DMS153 (cell line): ENCODE measurements at regions not wholly inside any gene's neighbourhood (a gene's known extent, or its start where the extent isn't known, plus 50 kb on each side); places are given as distances from the start of the nearest gene placed in this dataset.

Experiments used
- DNase-seq: peaks from one replicate; lab custom pipeline; 2025; lab: John Stamatoyannopoulos, UW

DNA sequence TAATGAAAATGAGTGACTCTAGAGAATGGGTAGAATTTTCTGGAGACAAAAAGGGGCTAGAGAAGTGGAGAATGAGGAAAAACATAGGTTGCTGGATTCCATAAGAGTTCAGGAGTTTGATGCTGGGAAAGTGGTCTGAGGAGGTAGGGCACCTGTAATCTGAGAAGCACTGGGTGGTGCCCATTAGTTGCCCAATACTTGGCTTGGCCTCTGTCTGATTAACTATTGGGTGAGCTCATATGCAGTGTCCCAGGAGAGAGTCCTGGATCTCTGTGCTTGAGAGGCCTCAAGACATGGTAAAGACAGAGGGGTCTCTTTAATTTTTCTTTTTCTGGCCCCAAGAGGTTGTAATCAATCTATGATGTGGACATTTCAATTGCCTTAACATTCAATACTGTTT, 390.1 kb downstream of the TDRD3 start:
- DNase-seq: no peak

GRCh38 chr13:60772726-60773125, 375.7 kb downstream of the TDRD3 start:
- DNase-seq: no peak

GRCh38 chr13:60765700-60766411, 368.8 kb downstream of the TDRD3 start:
- no peak for DNase-seq

DNA sequence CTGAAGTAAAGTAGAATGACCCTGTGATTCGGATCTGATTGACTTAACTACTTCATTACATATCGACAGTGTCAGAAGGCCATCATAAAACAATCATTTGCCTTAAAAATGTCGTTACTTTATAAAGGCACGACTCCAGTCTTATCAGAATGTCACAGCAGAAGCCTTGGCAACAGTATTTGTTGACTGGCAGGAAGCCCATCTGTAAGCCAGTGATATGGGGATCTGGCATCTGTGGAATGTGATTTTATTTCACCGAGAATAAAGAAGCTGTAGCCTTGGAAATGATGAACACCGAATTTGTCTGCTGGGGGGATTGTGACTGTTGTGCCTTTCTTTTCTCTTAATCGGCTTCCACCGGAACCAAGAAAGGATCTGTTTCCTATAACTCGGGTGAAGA, 362.5 kb downstream of the TDRD3 start:
- no peak for DNase-seq

DNA sequence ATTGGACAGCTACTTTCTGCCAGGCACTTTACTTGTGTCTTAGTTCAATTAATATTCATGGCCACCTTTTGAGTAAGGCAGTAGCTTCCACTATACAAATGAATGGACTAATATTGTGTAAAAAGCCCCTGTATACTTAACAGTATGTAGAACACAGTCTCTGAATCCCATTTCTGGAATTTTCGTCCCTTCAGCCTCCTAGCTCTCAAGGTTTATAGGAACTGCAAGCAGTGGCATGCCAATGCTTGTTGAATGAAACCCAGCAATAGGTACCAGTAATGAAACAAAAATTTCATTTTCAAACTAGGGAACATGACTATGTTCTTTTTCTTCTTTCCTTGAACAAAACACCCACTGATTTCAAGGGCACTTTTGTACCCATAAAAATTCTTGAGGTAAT, 361.6 kb downstream of the TDRD3 start:
- no peak for DNase-seq

GRCh38 chr13:60757501-60758215, 360.6 kb downstream of the TDRD3 start:
- DNase-seq: no peak

DNA sequence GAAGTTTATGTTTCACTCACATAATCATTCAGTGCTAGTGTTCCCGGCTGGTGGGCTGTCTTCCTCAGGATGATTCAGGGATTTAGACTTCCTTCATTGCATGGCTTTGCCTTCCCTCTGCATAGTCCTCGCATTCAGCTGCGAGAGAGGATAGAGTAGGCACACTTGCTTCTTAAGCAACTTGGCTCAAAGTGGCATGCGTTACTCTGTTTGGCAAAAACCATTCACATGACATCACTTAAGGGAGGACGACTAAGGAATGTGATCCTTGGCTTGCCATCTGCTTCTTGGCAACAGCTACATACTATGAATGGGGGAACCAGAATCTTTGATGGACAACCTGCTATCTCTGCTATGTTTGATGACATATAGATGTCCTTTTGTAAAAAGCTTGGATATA, 359.3 kb downstream of the TDRD3 start:
- DNase-seq: no peak

- DNase-seq: no peak
These were observed 358.6 kb downstream of the TDRD3 start for GRCh38 chr13:60755380-60756163.

DNA sequence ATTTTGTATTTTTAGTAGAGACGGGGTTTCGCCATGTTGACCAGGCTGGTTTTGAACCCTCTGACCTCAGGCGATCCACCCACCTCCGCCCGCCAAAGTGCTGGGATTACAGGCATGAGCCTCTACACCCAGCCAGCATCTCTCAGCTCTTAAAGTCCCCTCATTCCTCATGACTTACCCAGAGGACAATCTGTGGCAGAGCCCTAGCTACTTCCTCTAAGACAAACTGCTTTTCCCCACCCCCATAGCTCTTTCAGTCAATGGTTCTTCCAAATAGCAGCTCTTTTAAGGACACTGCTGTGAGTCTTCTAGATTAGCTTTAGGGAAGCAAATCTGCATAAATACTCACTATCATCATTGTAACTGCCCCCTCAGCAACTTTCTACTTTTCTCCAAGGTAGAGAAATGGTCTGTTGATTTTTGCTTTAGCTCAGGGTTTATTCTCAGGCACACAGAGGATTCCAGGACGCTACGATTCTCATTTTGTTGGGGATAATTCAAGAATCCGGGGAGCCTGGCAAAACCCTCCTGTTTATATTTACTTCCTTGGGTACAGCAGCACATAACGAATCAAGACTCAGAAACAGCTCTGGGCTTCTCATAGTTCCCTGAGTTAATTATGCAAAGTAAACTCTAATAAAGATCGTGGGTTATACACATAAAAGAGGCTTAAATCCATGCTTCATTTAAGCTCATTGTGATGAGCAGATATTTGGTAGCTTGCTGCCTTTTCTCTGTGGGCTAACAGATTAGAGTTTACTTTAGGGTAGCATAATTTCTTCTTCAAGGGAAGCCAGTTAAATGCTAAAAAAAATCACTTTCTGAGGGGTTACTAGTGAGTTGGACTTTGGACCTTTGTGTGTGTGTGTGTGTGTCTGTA, 357.4 kb downstream of the TDRD3 start:
- no peak for DNase-seq

GRCh38 chr13:60753641-60754040, 356.6 kb downstream of the TDRD3 start:
- DNase-seq: no peak

DNA sequence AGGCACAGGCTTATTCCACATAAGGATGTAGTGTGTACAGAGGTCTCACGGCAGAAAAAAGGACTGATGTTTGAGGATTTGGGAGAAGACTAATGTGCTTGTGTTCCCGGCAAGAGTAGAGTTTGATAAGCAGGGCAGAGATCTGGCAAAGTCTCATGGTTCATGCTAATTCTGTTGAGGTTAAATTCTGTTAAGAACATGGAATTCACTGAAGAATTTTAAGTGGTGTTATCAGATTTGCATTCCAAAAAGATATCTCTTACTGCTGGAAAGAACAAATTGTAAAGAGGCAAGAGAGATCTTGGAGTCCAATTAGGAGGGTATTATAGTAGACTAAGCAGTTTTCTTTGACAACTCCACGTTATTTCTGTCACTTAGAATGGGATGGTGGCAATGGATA, 348.3 kb downstream of the TDRD3 start:
- DNase-seq: no peak

DNA sequence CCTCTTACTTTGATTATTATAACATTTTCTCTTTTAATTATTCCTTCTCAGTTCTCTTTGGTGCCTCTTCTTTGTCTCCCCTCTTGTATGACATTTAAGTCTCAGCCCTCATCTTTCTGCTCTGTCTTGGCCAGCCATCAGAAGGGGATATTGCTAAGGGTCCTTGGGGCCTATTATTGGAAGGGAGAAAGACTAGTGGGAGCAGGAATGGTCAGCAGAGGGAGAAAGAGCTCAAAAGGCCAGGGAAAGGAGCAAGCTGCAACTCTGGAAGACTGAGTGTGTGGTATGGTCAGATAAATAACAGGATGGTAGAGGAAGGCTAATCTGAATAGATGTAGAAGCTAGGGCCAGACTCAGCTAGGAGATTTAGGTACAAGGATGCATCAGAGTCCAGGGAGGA, 336.9 kb downstream of the TDRD3 start:
- DNase-seq: no peak

DNA sequence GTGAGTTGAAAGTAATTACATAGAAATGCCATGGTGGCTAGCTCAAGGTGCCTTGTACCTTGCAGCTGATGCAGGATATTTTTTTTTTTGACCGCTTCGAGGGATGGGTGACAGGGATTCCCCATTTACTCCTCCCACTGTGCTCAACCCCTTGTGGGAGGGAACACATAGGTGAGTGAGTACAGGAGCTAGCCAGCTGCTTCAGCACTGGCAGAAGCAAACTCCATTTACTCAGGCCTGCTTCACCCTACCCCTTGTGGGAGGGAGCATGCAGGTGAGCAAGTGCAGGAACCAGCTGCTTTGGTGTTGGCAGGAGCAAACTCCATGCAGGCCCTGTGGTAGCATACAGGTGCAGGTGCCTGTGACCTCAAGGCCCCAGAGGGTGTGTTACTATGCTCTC, 330.1 kb downstream of the TDRD3 start:
- DNase-seq: no peak

DNA sequence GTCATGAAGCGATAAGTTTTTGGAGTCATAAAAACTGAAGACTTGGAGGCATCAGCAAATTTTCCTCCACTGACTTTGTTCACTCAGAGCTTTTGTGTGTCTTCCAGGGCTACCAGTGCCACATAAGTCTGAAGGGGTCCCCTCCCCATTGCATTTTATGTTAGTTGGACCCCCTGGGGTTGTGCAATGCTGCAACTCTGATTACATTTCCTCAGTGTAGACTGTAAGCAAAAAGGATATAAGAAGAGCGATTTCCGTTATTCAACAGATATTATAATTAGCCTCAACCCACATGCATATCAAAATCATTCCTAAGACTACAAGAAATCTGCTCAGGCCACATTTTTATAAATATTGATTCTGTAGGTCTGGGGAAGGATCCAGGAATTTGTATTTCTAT, 324.0 kb downstream of the TDRD3 start:
- DNase-seq: no peak

- no peak for DNase-seq
These were observed 323.6 kb downstream of the TDRD3 start for GRCh38 chr13:60720590-60720989.

GRCh38 chr13:60716313-60716712, 319.3 kb downstream of the TDRD3 start:
- no peak for DNase-seq

DNA sequence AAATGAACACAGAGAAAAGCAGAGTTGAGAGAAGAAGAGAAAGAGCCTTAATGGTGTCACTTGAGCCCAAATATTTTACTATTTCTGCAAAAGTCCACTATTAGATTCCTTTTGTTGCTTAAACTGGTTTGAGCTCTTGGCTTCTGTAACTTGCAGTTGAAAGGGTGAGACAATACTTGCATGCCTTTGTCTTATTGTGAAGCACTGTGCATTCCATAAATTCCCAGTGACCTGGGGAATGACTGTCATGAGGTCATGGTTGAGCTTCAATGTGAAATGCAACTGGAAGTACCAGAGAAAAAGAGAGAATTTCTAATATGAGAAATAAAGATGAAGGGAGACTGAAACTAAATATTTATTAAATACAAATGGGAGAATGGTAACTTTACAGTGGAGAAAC, 310.9 kb downstream of the TDRD3 start:
- DNase-seq: no peak

DNA sequence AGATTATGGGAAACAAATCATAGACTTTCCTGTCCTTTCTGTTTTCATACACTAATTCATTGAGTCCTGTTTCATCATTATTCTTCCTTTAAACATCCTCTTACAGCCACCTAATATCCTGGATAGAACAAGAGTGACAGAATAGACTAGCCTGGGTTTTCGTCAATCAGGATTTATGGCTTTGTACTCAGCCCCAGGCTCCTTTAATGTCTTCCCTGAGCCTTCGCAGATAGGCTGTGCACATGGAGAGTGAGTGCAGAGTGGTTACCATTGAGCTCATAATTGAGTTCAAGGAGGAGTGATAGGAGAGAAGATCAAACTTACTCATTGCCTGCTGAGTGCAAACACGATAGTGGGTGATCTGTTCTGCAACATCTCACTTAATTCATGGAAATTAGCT, 304.9 kb downstream of the TDRD3 start:
- DNase-seq: no peak

- DNase-seq: no peak
These were observed 304.0 kb downstream of the TDRD3 start for GRCh38 chr13:60700994-60701393.

DNA sequence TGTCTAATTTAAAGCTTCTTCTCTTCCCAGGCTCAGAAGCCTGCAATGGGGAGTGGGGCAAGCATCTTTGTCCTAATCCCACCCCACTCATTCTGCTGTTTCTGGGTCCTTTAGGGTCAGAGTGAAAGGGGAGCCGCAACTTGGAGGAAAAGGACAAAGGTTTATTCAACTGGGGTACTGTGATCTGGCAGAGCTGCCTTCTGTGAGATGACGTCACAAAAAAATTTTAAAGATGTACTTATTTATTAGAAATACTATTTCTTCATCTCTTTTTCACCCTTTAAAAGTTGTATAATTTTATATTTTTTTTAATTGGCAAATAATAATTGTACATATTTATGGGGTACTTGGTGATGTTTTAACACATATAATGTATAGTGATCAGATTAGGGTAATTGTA, 302.6 kb downstream of the TDRD3 start:
- DNase-seq: no peak

DNA sequence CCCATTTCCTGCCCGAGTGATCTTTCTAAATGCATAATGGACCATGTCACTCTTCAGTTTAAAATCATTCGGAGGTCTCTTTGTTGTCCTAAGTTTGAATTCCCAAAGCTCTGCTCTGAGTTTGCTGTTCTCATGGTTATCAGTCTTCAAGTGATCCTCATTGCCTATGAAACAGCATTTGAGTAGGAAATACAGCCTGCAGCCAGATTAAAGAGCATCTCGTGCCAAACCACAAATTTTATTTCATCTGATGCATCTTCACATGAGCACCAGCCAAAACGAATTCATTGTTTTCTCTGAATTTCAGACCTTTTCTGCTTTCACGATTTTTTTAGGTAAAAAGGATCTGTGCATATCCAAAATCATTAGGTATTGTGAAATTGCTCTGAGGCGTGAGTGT, 299.6 kb downstream of the TDRD3 start:
- no peak for DNase-seq

DNA sequence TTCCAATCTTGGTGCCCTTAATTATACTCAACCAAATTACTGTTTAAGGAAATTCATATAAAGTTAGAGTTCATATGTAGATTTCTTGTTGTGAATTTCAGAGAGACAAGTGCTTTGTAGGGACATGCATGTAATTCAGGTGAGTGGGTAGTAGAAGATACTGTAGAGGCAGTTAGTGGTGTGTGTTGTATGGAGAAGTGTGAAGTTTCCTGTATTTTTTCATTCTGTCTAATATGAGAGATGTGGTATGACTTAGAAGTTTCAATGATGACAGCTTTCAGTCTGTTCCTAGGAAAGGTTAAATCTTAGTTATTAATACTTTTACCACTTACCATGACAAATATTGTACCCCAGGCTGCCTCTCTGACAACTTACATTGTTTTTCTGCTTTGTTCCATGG, 294.2 kb downstream of the TDRD3 start:
- no peak for DNase-seq
